HG03095 (cell line): ENCODE measurements at regions not wholly inside any gene's neighbourhood (a gene's known extent, or its start where the extent isn't known, plus 50 kb on each side); places are given as distances from the start of the nearest gene placed in this dataset.

Experiments
- ATAC-seq: cut with Tn5 transposase; IDR thresholded peaks from one replicate; pipeline ENCODE4 v1.9.1; 2021; ENCODE audit warnings: moderate library complexity; ENCODE audit not compliant: unreplicated experiment

DNA sequence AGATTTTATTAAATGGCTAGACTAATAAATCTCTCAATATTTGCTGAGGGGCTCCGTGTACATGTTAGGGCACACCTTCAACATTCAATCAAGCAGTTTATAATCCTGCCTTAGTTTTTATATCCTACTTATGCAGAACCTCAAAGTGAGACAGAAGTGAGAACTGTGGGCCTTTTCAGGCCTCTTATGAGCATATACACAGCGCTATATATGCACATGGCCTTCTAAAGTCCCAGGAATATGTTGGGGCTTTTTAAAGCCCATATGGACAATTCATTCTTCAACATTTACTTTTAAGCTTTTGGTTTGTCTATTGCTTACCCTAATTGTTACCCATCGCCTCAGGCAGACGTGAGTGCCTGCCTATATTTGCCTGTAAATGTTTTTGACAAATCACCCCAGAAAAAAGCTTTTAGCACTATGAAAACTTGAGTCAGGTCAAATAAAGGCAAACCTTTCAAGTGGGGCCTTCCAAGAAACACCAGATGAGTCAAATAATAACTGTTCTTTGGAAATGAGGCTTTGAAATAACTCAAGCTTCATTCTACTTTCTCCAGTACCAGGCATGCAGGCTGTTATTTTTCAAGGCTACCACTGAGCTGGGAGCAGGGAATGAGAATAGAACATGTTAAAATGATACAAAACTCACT lies 58.2 kb downstream of the ESM1 start:
- no peak for ATAC-seq

DNA sequence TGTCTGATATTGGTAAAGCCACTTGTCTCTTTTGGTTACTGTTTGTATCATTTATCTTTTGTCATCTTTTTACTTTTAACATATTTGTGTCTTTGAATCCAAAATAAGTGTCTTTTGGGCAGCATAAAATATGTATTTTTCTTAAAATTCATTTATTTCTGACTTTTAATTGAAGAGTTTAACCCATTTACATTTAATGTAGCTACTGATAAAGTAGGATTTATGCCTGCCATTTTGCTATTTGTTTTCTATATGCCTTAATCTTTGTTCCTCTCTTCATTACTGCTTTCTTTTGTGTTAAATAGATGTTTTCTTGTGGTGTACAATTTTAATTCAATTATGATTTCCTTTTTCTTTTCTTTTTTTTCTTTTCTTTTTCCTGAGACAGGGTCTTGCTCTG lies 60.9 kb downstream of the ESM1 start:
- ATAC-seq = no peak

DNA sequence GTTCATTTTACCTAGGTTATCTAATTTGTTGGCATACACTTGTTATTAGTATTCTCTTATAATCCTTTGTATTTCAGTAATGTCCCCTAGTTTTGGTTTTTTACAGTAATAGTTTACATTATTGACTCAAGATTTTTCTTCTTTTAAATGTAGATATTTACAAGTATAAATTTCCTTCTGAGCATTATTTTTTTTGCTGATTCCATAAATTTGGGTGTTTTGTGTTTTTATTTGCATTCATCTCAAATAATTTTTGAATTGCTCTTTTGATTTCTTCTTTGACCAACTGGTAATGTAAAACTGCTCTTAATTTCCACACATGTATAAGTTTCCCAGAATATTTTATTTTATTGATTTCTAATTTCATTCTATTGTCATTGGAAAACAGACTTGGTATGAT lies 68.1 kb downstream of the ESM1 start:
- no peak for ATAC-seq

DNA sequence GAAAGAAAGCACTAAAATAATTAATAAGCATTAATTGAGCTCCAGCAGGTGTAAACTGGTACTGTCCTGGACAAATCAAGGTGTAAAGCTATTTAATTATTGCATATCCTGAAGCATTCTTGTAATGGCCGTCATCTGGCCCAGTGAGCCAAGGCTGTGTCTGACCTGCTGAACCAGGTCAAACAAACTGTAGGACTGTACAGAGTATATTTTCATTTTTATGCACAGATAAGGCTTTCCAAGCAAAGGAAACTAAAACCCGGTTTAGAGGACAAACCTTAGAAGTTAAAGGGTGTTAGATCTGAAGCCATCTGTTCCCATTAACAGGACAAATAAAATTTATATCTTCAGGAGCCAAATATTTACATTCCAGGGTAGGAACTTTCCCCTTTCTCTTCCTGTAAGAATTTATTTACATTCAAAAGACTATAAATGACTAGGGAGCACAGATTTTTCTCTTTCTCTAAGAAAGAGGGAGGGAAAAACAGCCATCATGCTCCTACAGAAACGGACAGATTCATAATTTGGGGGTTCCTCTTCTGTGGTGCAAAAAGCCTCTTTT lies 69.8 kb downstream of the ESM1 start:
- ATAC-seq = no peak

DNA sequence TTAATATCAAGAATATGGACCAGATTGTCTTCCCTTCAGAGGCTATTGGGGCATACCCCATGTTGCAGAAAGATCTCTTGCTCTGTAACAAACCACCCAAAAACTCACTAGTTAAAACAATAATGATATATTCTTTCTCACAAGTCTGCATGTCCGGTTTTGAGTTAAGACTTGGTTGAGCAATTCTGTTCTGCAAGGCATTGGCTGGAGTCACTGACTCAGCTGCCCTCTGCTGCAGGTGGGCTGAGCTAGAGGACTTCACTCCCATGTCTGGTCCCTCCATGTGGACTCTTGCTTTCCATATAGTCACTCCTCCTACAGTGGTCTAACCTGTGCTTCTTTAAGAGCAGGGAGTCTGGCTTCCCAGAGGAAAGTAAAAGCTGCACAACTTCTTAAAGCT lies 73.4 kb downstream of the ESM1 start:
- no peak for ATAC-seq

DNA sequence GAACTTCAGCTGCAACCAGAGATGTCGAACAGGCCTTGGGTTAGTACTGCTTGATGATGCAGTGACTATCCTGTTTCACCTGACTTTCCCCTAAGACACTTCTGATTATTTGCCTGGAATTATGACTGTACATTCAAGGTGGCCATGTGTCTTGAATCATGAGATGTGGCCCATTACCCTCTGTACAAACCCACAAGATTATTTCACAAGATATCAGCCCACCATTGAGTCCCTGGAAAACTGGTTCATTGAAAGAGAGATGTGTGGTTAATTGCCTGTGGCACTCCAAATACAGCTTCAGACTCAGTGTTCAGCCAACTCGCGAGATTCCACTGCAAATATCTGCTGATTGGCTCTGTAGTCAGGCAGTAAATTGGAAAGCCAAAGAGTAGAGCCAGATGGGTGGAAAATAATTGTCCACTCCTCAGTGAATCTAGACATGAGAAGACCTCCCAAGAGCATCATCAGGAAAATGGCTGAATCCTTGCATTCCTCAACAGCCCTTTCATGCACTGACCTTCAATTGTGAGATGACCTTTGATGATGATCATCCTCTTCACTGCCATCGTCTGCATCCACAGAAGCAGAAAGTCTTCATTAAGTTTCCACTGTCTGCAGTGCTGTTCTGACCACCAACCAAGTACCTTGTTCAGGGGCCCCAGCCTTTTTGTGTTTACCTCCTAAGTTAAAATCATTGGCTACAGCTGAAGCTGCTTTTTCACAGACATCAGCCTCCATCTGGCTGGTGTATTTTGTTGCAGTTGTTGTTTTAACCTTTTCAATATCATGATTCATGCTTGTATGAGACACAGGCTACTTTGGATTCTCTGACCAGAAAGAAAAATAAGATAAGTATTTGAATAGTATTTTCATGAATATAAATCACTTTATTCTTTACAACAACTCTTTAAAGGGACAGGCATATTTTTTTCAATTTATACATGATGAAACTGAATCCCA lies 75.2 kb downstream of the ESM1 start:
- no peak for ATAC-seq

DNA sequence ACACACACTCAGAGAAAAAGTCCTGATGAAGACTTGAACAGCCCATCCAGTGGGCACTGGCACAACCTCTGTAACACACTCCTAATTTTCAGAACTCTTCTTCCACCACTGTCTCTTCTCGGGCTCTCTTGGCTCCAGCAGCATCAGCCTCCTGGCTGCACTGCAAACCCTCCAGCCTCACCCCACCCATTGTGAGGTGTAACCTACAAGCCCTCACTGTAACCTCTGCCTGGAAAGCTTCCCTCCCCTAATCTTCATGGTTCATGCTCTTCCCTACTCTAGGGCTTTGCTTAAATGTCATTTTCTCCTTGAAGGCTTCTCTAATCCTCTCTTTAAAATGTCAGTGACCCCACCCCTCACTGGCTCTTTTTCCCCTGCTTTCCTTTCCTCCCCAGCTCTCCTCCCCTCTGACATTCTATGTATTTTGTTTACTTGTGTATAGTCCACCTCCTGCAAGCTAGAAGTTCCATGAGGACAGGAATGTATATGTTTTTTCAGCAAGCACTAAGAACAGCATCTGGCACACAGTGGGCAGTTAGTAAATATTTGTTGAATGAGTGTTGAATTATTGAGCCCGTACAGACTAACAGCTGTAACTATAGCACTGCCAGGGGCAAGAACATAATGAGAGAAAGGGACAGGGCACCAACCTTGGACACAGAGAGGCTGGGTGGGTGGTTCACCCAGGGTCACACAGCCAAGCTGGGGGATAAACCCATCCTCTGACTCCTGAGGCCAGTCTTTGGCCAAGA lies 76.4 kb downstream of the ESM1 start:
- no peak for ATAC-seq

DNA sequence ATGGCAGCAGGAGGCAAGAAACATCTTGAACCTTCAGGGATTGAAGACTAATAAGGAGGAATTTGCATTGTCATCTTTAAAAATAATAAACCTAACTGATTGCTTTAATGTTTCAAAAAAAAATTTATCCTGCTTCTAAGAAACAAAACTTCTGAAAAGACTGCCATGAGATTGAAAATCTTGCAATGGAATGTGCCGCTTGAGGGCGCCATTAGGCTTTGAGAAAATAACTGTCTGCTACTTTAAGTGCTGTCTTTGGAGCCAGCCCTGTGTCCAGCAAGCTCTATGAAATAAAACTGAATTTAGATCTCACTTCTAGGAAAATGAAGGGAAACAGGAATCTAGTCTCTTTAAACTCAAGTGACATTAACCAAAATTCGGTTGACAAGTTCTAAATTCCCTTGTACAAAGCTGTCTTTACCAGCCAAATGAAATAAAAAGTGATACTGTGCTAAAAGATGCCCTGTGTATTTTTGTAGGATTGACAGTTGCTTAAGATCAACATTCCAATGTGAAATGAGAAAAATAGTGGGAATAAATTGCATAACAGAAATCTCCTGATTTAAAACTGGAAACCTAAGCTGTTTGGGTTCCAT lies 79.4 kb downstream of the ESM1 start:
- no peak for ATAC-seq

DNA sequence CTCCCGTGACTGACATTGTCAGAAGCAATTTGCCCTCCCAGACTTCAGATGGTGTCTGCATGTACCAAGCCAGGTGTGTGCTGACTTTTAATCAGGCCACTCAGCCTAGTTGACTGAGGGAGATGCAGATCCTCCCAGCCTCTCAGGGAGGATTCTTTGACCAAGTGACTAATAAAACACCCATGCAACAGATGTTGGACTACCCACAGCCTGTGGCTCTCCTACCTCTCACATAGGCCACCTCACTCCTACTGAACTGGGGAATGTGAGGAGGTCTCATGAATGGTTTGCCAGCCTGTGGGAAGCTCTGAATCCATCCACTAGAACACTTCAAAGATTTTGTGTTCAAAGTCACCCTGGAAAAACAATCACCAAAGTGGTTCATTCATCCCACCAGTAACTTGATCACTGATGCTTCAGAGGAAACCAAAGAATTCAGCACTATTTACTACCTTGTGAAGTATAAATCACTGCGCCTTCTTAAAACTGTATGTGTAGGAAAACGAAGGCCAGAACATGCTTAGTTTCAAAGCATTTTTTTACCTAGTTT lies 80.1 kb downstream of the ESM1 start:
- no peak for ATAC-seq

DNA sequence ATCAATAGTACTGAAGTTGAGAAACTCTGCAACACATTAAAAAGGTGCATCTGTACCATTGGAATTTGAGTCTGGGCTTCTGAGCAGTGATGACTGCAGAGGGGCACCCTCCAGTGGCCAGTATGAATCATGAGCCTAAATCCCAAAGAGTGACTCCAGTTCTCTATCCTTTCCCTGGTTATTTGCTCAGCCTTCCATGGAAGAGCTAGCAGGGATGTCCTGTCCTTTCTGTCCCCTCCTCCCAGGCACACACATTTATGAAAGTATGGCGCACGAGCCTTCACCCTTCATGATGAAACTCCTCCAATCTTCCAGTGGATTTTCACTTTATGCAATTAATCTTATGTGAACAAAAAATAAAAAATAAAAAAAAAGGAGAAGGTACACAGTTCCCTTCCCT lies 81.0 kb downstream of the ESM1 start:
- ATAC-seq = no peak

DNA sequence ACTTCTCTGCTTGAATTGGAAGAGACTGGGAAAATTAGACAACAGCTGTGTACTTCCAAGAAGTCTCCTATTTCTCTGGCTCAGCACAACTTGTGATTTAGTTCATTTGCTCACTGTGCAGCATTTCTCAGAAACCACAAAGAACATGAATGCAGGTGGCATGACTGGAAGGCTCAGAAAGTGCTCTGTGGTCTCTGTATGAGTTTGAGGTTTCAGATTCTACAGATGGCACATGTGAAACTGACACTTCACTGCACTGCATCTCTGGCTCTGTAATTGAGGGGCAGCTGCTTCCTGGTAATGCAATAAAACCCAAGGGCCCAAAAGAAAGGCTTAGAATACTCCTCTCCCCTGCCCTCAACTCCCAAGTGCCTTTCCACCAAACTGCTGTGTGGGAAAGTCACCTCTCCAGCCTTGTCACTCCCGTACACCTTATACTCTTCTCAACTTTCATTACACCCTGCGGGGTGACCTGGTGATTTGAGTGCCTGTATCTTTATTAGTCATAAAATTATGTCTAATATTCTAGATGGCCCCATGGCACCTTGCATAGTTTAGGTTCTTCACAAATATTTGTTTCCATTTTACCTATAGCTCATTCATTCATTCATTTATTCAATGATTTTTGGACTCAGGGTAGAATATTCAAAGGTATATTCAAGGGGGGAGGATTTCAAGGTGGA lies 82.5 kb downstream of the ESM1 start:
- peak; percentile 99 for ATAC-seq

DNA sequence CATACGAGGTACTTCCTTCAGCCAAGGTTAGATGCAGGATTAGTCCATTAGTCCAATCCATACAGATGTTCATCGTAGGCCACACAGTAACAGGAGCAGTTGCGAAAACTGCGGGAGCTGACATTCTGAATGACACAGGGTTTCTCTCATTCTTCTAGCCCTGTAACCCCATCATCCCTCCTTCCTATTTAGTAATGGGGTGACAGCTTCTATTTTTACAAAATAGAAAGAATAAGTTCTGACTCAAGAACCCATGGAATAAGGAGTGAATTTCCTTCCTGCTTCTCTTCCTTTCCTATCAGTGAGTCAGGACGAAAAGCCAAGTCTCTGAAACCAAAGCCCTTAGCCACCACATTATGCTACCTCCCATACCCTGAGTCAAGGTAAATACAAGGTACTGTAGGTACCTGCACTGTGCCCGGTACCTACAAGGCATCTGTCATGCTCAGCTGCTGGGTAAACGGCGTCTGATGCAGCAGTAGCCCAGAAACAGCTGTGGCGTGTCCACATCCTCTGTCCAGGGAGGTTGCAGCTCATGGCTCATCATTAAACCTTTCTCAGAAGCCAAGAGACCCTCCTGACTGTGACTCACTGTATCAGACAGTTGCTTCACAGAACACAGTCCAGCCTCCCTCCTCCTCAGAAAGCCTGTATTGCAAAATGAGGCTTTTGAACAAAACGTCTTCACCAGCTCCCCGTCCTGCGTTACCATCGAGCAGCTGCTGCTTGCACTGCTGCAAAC lies 84.2 kb downstream of the ESM1 start:
- ATAC-seq = no peak

DNA sequence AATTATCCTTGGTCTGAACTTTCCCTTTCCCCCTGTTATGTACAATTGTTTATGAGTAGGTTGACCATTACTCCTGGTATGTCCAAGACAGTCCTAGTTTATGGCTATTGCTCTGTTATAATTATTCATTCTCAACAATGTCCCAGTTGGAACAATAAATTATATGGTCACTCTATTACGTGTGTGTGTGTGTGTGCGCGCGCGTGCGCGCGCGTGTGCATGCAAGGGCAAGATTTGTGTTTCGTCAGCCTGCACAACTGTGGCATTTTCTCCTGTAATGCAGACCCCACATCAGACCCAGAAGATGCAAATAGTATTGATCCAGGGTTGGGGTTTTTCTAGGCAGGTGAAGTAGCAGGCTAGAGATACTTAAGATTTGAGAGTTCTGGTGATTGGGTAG lies 88.4 kb downstream of the ESM1 start:
- ATAC-seq = no peak

DNA sequence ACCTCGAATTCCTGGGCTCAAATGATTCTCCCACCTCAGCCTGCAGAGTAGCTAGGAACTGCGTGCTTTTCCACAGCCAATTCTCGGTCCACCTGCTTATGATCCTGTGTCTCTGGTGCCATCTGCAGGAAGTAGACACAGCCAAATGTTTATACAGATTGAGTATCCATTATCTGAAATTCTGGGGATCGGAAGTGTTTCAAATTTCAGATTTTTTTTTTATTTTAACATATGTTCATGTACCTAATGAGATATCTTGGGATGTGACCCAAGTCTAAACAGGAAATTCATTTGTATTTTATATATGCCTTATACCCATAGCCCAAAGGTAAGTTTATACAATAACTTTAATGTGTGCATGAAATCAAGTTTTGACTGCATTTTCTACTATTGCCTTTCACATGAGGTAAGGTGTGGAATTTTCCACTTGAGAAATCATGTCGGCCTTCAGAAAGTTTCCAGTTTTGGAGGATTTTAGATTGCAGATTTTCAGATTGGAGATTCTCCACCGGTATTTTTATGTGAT lies 89.5 kb downstream of the ESM1 start:
- no peak for ATAC-seq

DNA sequence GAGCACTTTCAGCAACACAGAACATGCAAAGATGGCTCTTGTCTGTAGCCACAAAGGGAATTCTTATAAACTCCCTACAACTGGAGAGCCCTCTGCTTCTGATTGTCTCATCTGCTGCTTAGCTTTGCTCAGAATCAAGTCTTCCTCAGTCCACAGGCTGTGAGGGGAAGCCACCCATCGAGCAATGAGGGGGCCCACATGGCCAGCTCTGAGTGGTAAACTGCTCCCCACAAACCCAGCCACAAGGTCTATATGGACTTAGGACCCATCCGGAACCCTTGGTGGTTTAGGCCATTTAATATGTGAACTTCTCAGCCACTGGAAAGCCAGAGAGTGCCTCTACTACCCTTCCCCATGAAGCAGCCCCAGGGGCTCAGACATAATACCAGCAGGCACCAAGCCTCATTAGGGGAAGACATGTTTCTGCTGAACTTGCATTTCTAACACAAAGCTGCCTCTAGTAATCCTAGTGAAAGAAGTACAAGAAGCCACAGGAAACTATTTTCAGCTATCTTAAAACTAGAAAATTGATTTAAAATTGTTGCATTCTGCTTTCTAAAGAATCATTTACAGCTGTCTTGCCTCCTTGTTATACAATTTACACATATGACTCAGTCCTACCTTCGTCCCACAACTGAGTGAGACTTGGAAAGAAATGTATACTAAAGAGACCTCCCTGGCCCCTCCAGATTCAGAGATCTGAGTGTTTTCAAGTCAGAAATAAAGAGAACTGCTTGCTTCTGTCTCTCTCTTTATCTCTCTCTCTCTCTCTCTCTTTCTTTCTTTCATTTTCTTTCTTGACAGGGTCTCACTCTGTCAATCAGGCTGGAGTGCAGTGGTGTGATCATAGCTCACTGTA lies 90.2 kb downstream of the ESM1 start:
- no peak for ATAC-seq

DNA sequence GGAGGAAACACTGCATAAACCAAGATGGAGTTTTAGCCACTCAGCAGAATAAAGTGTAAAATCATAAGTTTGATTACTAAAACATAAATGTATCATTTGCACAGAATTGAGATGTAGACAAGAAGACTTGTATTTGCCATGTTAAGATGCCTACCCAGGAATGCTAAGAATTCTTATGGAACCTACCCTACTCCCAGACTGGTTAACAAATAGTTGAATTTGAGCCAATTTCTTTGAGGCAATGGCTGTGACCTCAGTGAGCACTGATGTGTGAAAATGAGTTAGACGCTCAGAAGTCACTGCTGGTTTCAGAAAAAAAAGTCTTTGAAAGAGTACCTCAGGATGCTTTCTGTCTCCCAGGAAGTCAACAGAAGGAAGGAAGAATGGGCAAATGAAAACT lies 95.6 kb downstream of the ESM1 start:
- no peak for ATAC-seq

DNA sequence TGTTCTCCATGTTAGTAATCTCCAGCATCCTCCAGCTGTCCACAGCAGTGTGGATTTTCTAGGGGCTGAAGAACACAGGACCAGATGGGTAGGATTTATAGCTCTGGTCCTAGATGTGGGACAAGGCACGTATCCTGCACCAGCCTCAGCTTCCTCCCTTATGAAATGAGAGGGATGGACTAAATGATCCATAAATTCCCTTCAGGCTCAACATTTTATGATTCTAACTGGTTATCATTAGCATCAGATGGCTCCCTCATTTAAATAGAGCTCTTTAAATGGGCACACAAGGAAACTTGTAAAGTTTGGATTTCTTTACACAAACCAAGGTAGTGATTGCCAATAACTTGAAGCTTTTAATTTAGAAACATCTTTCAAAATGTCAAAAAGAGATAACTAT lies 97.7 kb downstream of the ESM1 start:
- no peak for ATAC-seq

DNA sequence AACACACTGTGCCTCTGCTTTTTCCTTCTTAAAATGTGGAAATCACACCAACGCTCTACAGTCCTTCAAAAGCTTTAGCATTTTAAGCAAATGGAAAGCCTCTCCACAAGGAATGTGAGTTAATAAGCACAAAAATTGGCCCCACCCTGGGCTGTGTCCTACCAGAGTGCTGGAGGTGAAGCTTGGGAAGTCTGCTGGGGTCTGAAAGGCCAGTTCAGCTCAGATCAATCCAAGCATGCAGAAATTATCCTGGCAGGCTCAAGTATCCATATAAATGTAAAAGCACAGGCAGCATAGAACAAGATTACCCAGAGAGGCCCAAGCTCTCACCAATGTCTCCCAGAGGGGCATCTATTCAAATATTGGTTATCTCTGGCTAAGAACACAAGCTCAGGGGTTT lies 98.5 kb downstream of the ESM1 start:
- ATAC-seq = no peak
